PC-9 (cell line): ENCODE measurements at regions not wholly inside any gene's neighbourhood (a gene's known extent, or its start where the extent isn't known, plus 50 kb on each side); places are given as distances from the start of the nearest gene placed in this dataset.
A peak's percentile ranks its signal among the peaks of the same experiment; 100 is the strongest.

Experiments
- BruUV-seq: library from RNA; stranded (reverse); fragments of 400-500 nt; replicated peaks from 2 replicates; lab custom pipeline; 2021; lab: Mats Ljungman, UMichigan
- CTCF ChIA-PET: fragments of 300-600 bp; sonication (Branson Sonifier 250); formaldehyde crosslinking; loops from one replicate; lab custom pipeline; 2022; ENCODE audit warnings: antibody characterized with exemption; lab: Charles Lee
- POLR2A ChIA-PET: fragments of 300-600 bp; sonication (Branson Sonifier 250); formaldehyde crosslinking; loops from one replicate; lab custom pipeline; 2022; ENCODE audit warnings: antibody characterized with exemption; ENCODE audit not compliant: unreplicated experiment; lab: Charles Lee
- DNase-seq, 2 experiments: peaks; one replicate each; pipeline versions ENCODE4 v3.0.0 to v3.0.0-alpha.2; 2015 to 2022; ENCODE audit warnings: mixed read lengths in 1 of 2
- H2AFZ ChIP-seq: fragments of 200-600 bp; sonication (generic); 2 replicates; pipeline ENCODE4 v1.8.1; 2017; ENCODE audit warnings: antibody characterized with exemption
- H3F3A ChIP-seq: fragments of 200-600 bp; sonication (generic); 2 replicates; pipeline ENCODE4 v1.8.1; 2017; ENCODE audit warnings: antibody characterized with exemption, mild to moderate bottlenecking, low read depth; ENCODE audit not compliant: insufficient read depth
- H3K27ac ChIP-seq: fragments of 200-600 bp; sonication (generic); 2 replicates; pipeline ENCODE4 v1.6.1; 2016; ENCODE audit warnings: mixed run types
- H3K27me3 ChIP-seq: fragments of 200-600 bp; sonication (generic); 2 replicates; pipeline ENCODE4 v1.6.1; 2016; ENCODE audit warnings: low read depth, mixed run types; ENCODE audit not compliant: insufficient read depth
- H3K36me3 ChIP-seq: fragments of 200-600 bp; sonication (generic); 2 replicates; pipeline ENCODE4 v1.6.1; 2016; ENCODE audit warnings: low read depth, mixed run types
- H3K4me1 ChIP-seq: fragments of 200-600 bp; sonication (generic); replicated peaks from 2 replicates; pipeline ENCODE4 v1.6.1; 2016; ENCODE audit warnings: mixed run types; ENCODE audit not compliant: insufficient read depth
- H3K4me2 ChIP-seq: fragments of 200-600 bp; sonication (generic); 2 replicates; pipeline ENCODE4 v1.6.1; 2017; ENCODE audit warnings: mixed run types
- H3K4me3 ChIP-seq: fragments of 200-600 bp; sonication (generic); 2 replicates; pipeline ENCODE4 v1.6.1; 2016; ENCODE audit warnings: mixed run types
- H3K79me2 ChIP-seq: fragments of 200-600 bp; sonication (generic); 2 replicates; pipeline ENCODE4 v1.6.1; 2017; ENCODE audit warnings: low read depth, mixed run types
- H3K9me2 ChIP-seq: fragments of 200-600 bp; sonication (generic); 2 replicates; pipeline ENCODE4 v1.8.1; 2017; ENCODE audit warnings: mild to moderate bottlenecking; ENCODE audit not compliant: insufficient read depth
- H3K9me3 ChIP-seq: fragments of 200-600 bp; sonication (generic); 2 replicates; pipeline ENCODE4 v1.8.1; 2016; ENCODE audit warnings: low read depth; ENCODE audit not compliant: insufficient read depth
- H4K20me1 ChIP-seq: fragments of 200-600 bp; sonication (generic); 2 replicates; pipeline ENCODE4 v1.8.1; 2017; ENCODE audit not compliant: insufficient read depth
- EZH2 ChIP-seq: fragments of 200-600 bp; sonication (generic); IDR thresholded peaks from 2 replicates; pipeline ENCODE4 v1.8.0; 2017; ENCODE audit warnings: antibody characterized with exemption, low read depth
- intact Hi-C: fragments of 100-400 bp; cut with micrococcal nuclease; formaldehyde crosslinking; loops from one replicate; pipeline ENCODE4 v1.10.0; 2022; ENCODE audit not compliant: unreplicated experiment
- TF ChIP-seq, protein P1 (sequence below): fragments of 200-600 bp; sonication (generic); conservative IDR thresholded peaks from 2 replicates; pipeline ENCODE4 v1.6.1; 2017; ENCODE audit warnings: mixed run types, antibody characterized with exemption, mild to moderate bottlenecking, moderate library complexity

- Histone ChIP-seq H3K79me2 (no peaks in the 10 kb centered on the region), H3K4me3 (no peak overlapping the region), H3K27me3 (no peaks in the 10 kb centered on the region), H3K36me3 (no peaks in the 10 kb centered on the region), H4K20me1 (no peaks in the 10 kb centered on the region), H3K4me1 (no peaks in the 10 kb centered on the region), H3K9me2 (no peaks in the 10 kb centered on the region), H3K9me3 (no peaks in the 10 kb centered on the region; the same call in 1 of the 2 replicates), H3K27ac (no peak overlapping the region), H3F3A (no peaks in the 10 kb centered on the region), H2AFZ (no peak overlapping the region), H3K4me2 (no peak overlapping the region)
- ChIA-PET POLR2A (no interaction called here), CTCF (no interaction called here)
- intact Hi-C loops, result no loop called here
- TF ChIP-seq, protein P1, sequence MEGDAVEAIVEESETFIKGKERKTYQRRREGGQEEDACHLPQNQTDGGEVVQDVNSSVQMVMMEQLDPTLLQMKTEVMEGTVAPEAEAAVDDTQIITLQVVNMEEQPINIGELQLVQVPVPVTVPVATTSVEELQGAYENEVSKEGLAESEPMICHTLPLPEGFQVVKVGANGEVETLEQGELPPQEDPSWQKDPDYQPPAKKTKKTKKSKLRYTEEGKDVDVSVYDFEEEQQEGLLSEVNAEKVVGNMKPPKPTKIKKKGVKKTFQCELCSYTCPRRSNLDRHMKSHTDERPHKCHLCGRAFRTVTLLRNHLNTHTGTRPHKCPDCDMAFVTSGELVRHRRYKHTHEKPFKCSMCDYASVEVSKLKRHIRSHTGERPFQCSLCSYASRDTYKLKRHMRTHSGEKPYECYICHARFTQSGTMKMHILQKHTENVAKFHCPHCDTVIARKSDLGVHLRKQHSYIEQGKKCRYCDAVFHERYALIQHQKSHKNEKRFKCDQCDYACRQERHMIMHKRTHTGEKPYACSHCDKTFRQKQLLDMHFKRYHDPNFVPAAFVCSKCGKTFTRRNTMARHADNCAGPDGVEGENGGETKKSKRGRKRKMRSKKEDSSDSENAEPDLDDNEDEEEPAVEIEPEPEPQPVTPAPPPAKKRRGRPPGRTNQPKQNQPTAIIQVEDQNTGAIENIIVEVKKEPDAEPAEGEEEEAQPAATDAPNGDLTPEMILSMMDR, result no peak
- no peak for TF ChIP-seq EZH2
- DNase-seq, result no peak
- no TSS peak for BruUV-seq
Observed at GRCh38 chr13:63438951-63439350, 2023.3 kb upstream of the PCDH20 start.

DNA sequence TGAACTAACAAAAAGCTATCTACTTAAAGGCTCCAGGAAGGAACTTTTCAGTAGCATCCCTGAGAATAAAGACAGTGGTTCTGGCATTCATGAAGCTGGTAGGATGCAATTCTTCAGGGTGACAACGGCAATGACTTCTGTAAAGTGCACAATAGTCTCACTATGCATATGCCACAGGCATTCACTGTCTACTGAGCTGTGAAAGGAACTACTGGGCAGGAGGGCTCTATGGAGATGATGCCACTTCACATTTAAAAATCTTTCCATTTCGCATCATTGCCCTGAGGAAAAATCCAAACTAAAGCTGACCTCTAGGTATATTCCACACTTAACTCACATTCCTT is 2020.6 kb upstream of the PCDH20 start:
- Histone ChIP-seq H3K9me2 (no peaks in the 10 kb centered on the region), H3K4me2 (no peak overlapping the region), H3K27ac (peak overlapping the region; percentile 17; the same call in 1 of the 2 replicates), H4K20me1 (no peaks in the 10 kb centered on the region), H3K9me3 (no peaks in the 10 kb centered on the region; the same call in 1 of the 2 replicates), H3K4me3 (no peak overlapping the region), H3F3A (no peaks in the 10 kb centered on the region), H2AFZ (no peak overlapping the region), H3K4me1 (no peaks in the 10 kb centered on the region), H3K36me3 (no peaks in the 10 kb centered on the region), H3K79me2 (no peaks in the 10 kb centered on the region), H3K27me3 (no peaks in the 10 kb centered on the region)
- no TSS peak for BruUV-seq
- intact Hi-C loops, result no loop called here
- no peak for TF ChIP-seq EZH2
- TF ChIP-seq, protein P1, result no peak
- no peak for DNase-seq
- ChIA-PET POLR2A (no interaction called here), CTCF (no interaction called here)

GRCh38 chr13:63435667-63436324 is 2020.1 kb upstream of the PCDH20 start:
- no peaks in the 10 kb centered on the region for H4K20me1 ChIP-seq
- H3K4me3 ChIP-seq, result no peak overlapping the region
- no peaks in the 10 kb centered on the region for H3F3A ChIP-seq
- H2AFZ ChIP-seq, result no peak overlapping the region
- TF ChIP-seq, protein P1, result no peak
- CTCF ChIA-PET, result no interaction called here
- POLR2A ChIA-PET, result no interaction called here
- H3K27me3 ChIP-seq, result no peaks in the 10 kb centered on the region
- peak; percentile 9 to 40 for DNase-seq
- H3K9me2 ChIP-seq, result no peaks in the 10 kb centered on the region
- H3K79me2 ChIP-seq, result no peaks in the 10 kb centered on the region
- H3K36me3 ChIP-seq, result no peaks in the 10 kb centered on the region
- H3K4me2 ChIP-seq, result no peak overlapping the region
- H3K27ac ChIP-seq, result peak overlapping the region; percentile 17; the same call in 1 of the 2 replicates
- H3K4me1 ChIP-seq, result no peaks in the 10 kb centered on the region
- no peaks in the 10 kb centered on the region; the same call in 1 of the 2 replicates for H3K9me3 ChIP-seq
- no TSS peak for BruUV-seq
- intact Hi-C loops, result no loop called here
